ENCODE measurements at regions not wholly inside any gene's neighbourhood (a gene's known extent, or its start where the extent isn't known, plus 50 kb on each side); places are given as distances from the start of the nearest gene placed in this dataset.
A peak's percentile ranks its signal among the peaks of the same experiment; 100 is the strongest.
"Not testable (repeated sequence)": the region's sequence is repeated elsewhere in the genome, so short reads cannot be mapped to it uniquely, and the experiment has no call there.

- H3K36me3 ChIP-seq (ENCODE audit: control insufficient read depth, insufficient read depth, low read length); H3K9me3 ChIP-seq (ENCODE audit: control insufficient read depth, low read length); H3K27ac ChIP-seq (ENCODE audit: insufficient read depth, low read depth, low read length, poor library complexity, severe bottlenecking); H3K27me3 ChIP-seq (ENCODE audit: control insufficient read depth, insufficient read depth, low read length, poor library complexity, severe bottlenecking); H3K4me1 ChIP-seq (ENCODE audit: control insufficient read depth, insufficient read depth, low read length); H3K4me3 ChIP-seq (ENCODE audit: insufficient read depth, low read depth, low read length): not testable (repeated sequence)
- 81 to 85% methylated on average over 9 of the region's 9 CpGs for WGBS, 2 experiments
These were observed 822.1 kb downstream of the KCNMA1 start for GRCh38 chr10:76815505-76815904.

- H3K27me3 ChIP-seq (ENCODE audit: control insufficient read depth, insufficient read depth, low read length, poor library complexity, severe bottlenecking): no peaks in the 10 kb centered on the region
- no peaks in the 10 kb centered on the region for H3K9me3 ChIP-seq (ENCODE audit: control insufficient read depth, low read length)
- no peaks in the 10 kb centered on the region for H3K4me1 ChIP-seq (ENCODE audit: control insufficient read depth, insufficient read depth, low read length)
- H3K4me3 ChIP-seq (ENCODE audit: insufficient read depth, low read depth, low read length): no peak overlapping the region
- no peaks in the 10 kb centered on the region for H3K36me3 ChIP-seq (ENCODE audit: control insufficient read depth, insufficient read depth, low read length)
- H3K27ac ChIP-seq (ENCODE audit: insufficient read depth, low read depth, low read length, poor library complexity, severe bottlenecking): no peak overlapping the region
These were observed 826.2 kb downstream of the KCNMA1 start for GRCh38 chr10:76811430-76811829.

- Histone ChIP-seq H3K27me3 (ENCODE audit: control insufficient read depth, insufficient read depth, low read length, poor library complexity, severe bottlenecking) (no peaks in the 10 kb centered on the region), H3K4me1 (ENCODE audit: control insufficient read depth, insufficient read depth, low read length) (no peaks in the 10 kb centered on the region), H3K4me3 (ENCODE audit: insufficient read depth, low read depth, low read length) (no peak overlapping the region), H3K27ac (ENCODE audit: insufficient read depth, low read depth, low read length, poor library complexity, severe bottlenecking) (no peak overlapping the region), H3K36me3 (ENCODE audit: control insufficient read depth, insufficient read depth, low read length) (no peaks in the 10 kb centered on the region), H3K9me3 (ENCODE audit: control insufficient read depth, low read length) (no peaks in the 10 kb centered on the region)
- WGBS, 2 experiments: 86% methylated on average over 3 to 4 of the region's 4 CpGs
These were observed 849.2 kb downstream of the KCNMA1 start for GRCh38 chr10:76788452-76788811.

GRCh38 chr10:76787746-76788451, 849.7 kb downstream of the KCNMA1 start:
- no peaks in the 10 kb centered on the region for H3K4me1 ChIP-seq (ENCODE audit: control insufficient read depth, insufficient read depth, low read length)
- H3K27me3 ChIP-seq (ENCODE audit: control insufficient read depth, insufficient read depth, low read length, poor library complexity, severe bottlenecking): no peaks in the 10 kb centered on the region
- 92 to 100% methylated on average over 2 to 3 of the region's 3 CpGs for WGBS, 2 experiments
- no peak overlapping the region for H3K27ac ChIP-seq (ENCODE audit: insufficient read depth, low read depth, low read length, poor library complexity, severe bottlenecking)
- no peak overlapping the region for H3K4me3 ChIP-seq (ENCODE audit: insufficient read depth, low read depth, low read length)
- no peaks in the 10 kb centered on the region for H3K9me3 ChIP-seq (ENCODE audit: control insufficient read depth, low read length)
- H3K36me3 ChIP-seq (ENCODE audit: control insufficient read depth, insufficient read depth, low read length): no peaks in the 10 kb centered on the region

- H3K9me3 ChIP-seq (ENCODE audit: control insufficient read depth, low read length): no peaks in the 10 kb centered on the region
- H3K4me1 ChIP-seq (ENCODE audit: control insufficient read depth, insufficient read depth, low read length): no peaks in the 10 kb centered on the region
- no peak overlapping the region for H3K27ac ChIP-seq (ENCODE audit: insufficient read depth, low read depth, low read length, poor library complexity, severe bottlenecking)
- H3K27me3 ChIP-seq (ENCODE audit: control insufficient read depth, insufficient read depth, low read length, poor library complexity, severe bottlenecking): no peaks in the 10 kb centered on the region
- no peak overlapping the region for H3K4me3 ChIP-seq (ENCODE audit: insufficient read depth, low read depth, low read length)
- H3K36me3 ChIP-seq (ENCODE audit: control insufficient read depth, insufficient read depth, low read length): no peaks in the 10 kb centered on the region
- 88 to 89% methylated on average over 4 of the region's 4 CpGs for WGBS, 2 experiments
These were observed 851.0 kb downstream of the KCNMA1 start for GRCh38 chr10:76786504-76787072.

GRCh38 chr10:76784076-76784475, 853.5 kb downstream of the KCNMA1 start:
- no peak overlapping the region for H3K27ac ChIP-seq (ENCODE audit: insufficient read depth, low read depth, low read length, poor library complexity, severe bottlenecking)
- WGBS, 2 experiments: 93 to 94% methylated on average over 1 of the region's 1 CpG
- H3K36me3 ChIP-seq (ENCODE audit: control insufficient read depth, insufficient read depth, low read length): no peaks in the 10 kb centered on the region
- H3K27me3 ChIP-seq (ENCODE audit: control insufficient read depth, insufficient read depth, low read length, poor library complexity, severe bottlenecking): no peaks in the 10 kb centered on the region
- H3K4me3 ChIP-seq (ENCODE audit: insufficient read depth, low read depth, low read length): no peak overlapping the region
- peaks cover 13% of the 10 kb centered on the region for H3K4me1 ChIP-seq (ENCODE audit: control insufficient read depth, insufficient read depth, low read length)
- no peaks in the 10 kb centered on the region for H3K9me3 ChIP-seq (ENCODE audit: control insufficient read depth, low read length)

GRCh38 chr10:76779796-76780301, 857.8 kb downstream of the KCNMA1 start:
- peaks cover 19% of the 10 kb centered on the region for H3K4me1 ChIP-seq (ENCODE audit: control insufficient read depth, insufficient read depth, low read length)
- H3K36me3 ChIP-seq (ENCODE audit: control insufficient read depth, insufficient read depth, low read length): no peaks in the 10 kb centered on the region
- H3K27ac ChIP-seq (ENCODE audit: insufficient read depth, low read depth, low read length, poor library complexity, severe bottlenecking): peak overlapping the region; percentile 71
- no peaks in the 10 kb centered on the region for H3K9me3 ChIP-seq (ENCODE audit: control insufficient read depth, low read length)
- H3K4me3 ChIP-seq (ENCODE audit: insufficient read depth, low read depth, low read length): no peak overlapping the region
- H3K27me3 ChIP-seq (ENCODE audit: control insufficient read depth, insufficient read depth, low read length, poor library complexity, severe bottlenecking): no peaks in the 10 kb centered on the region
- 37 to 45% methylated on average over 6 of the region's 6 CpGs for WGBS, 2 experiments

GRCh38 chr10:76778914-76779795, 858.5 kb downstream of the KCNMA1 start:
- no peaks in the 10 kb centered on the region for H3K9me3 ChIP-seq (ENCODE audit: control insufficient read depth, low read length)
- no peak overlapping the region for H3K4me3 ChIP-seq (ENCODE audit: insufficient read depth, low read depth, low read length)
- H3K36me3 ChIP-seq (ENCODE audit: control insufficient read depth, insufficient read depth, low read length): no peaks in the 10 kb centered on the region
- peak overlapping the region; percentile 71 for H3K27ac ChIP-seq (ENCODE audit: insufficient read depth, low read depth, low read length, poor library complexity, severe bottlenecking)
- H3K4me1 ChIP-seq (ENCODE audit: control insufficient read depth, insufficient read depth, low read length): peaks cover 19% of the 10 kb centered on the region
- no peaks in the 10 kb centered on the region for H3K27me3 ChIP-seq (ENCODE audit: control insufficient read depth, insufficient read depth, low read length, poor library complexity, severe bottlenecking)
- WGBS, 2 experiments: 1 to 2% methylated on average over 9 to 10 of the region's 10 CpGs

- 95 to 96% methylated on average over 4 of the region's 4 CpGs for WGBS, 2 experiments
- no peaks in the 10 kb centered on the region for H3K9me3 ChIP-seq (ENCODE audit: control insufficient read depth, low read length)
- H3K36me3 ChIP-seq (ENCODE audit: control insufficient read depth, insufficient read depth, low read length): no peaks in the 10 kb centered on the region
- no peak overlapping the region for H3K4me3 ChIP-seq (ENCODE audit: insufficient read depth, low read depth, low read length)
- H3K27me3 ChIP-seq (ENCODE audit: control insufficient read depth, insufficient read depth, low read length, poor library complexity, severe bottlenecking): no peaks in the 10 kb centered on the region
- no peak overlapping the region for H3K27ac ChIP-seq (ENCODE audit: insufficient read depth, low read depth, low read length, poor library complexity, severe bottlenecking)
- H3K4me1 ChIP-seq (ENCODE audit: control insufficient read depth, insufficient read depth, low read length): peaks cover 17% of the 10 kb centered on the region
These were observed 862.5 kb downstream of the KCNMA1 start for GRCh38 chr10:76774987-76775603.

- H3K27ac ChIP-seq (ENCODE audit: insufficient read depth, low read depth, low read length, poor library complexity, severe bottlenecking): no peak overlapping the region
- no peaks in the 10 kb centered on the region for H3K36me3 ChIP-seq (ENCODE audit: control insufficient read depth, insufficient read depth, low read length)
- H3K4me1 ChIP-seq (ENCODE audit: control insufficient read depth, insufficient read depth, low read length): no peaks in the 10 kb centered on the region
- no peaks in the 10 kb centered on the region for H3K9me3 ChIP-seq (ENCODE audit: control insufficient read depth, low read length)
- H3K27me3 ChIP-seq (ENCODE audit: control insufficient read depth, insufficient read depth, low read length, poor library complexity, severe bottlenecking): no peaks in the 10 kb centered on the region
- no peak overlapping the region for H3K4me3 ChIP-seq (ENCODE audit: insufficient read depth, low read depth, low read length)
These were observed 868.0 kb downstream of the KCNMA1 start for GRCh38 chr10:76769582-76769981.

All from ectodermal cell (in vitro differentiated cells).